ENCODE measurements at regions not wholly inside any gene's neighbourhood (a gene's known extent, or its start where the extent isn't known, plus 50 kb on each side); places are given as distances from the start of the nearest gene placed in this dataset.

- H3K9me3 ChIP-seq (ENCODE audit: control extremely low read depth in 1 of 3, control insufficient read depth in 2 of 3, insufficient read depth in 1 of 3, low read length in 2 of 3), result peaks cover 0 to 5% (median 0%) of the 10 kb centered on the region in 3 donors
- CTCF ChIA-PET, result no interaction called here
- ATAC-seq (ENCODE audit: low read depth) (no peak), DNase-seq (no peak)
- H3K27me3 ChIP-seq (replicated peaks in 1 of 4; ENCODE audit: control extremely low read depth in 1 of 4, control insufficient read depth in 3 of 4, insufficient read depth in 4 of 4, low read length in 3 of 4), result no peaks in the 10 kb centered on the region
- H2AFZ ChIP-seq (ENCODE audit: insufficient read depth, low read depth, low read length, poor library complexity, severe bottlenecking), result no peak overlapping the region
- peaks cover 0 to 6% of the 10 kb centered on the region in 2 experiments for H3K36me3 ChIP-seq (replicated peaks in 1 of 2; ENCODE audit: control extremely low read depth in 1 of 2, control insufficient read depth in 1 of 2, extremely low read depth in 1 of 2, insufficient read depth in 2 of 2, low read length in 1 of 2)
- H3K9ac ChIP-seq (ENCODE audit: low read length), result no peak overlapping the region
- H4K20me1 ChIP-seq (ENCODE audit: control insufficient read depth, insufficient read depth, low read length, poor library complexity, severe bottlenecking), result no peaks in the 10 kb centered on the region
- WGBS (ENCODE audit: insufficient coverage), result no CpG with 5 or more reads among the region's 2 CpGs
- H3K27ac ChIP-seq (ENCODE audit: low read length in 2 of 2), result no peak overlapping the region
- H3K4me1 ChIP-seq (ENCODE audit: control insufficient read depth in 2 of 2, insufficient read depth in 2 of 2, low read length in 2 of 2), result no peaks in the 10 kb centered on the region
- no peak overlapping the region for H3K4me2 ChIP-seq (replicated peaks; ENCODE audit: low read depth, low read length, poor library complexity, severe bottlenecking)
- POLR2A ChIA-PET, result no interaction called here
- H3K4me3 ChIP-seq (ENCODE audit: control extremely low read depth in 1 of 5, extremely low read depth in 1 of 5, insufficient read depth in 1 of 5, low read depth in 2 of 5, low read length in 4 of 5), result no peak overlapping the region
- Mint-ChIP-seq H3K9me3 (ENCODE audit: insufficient read depth) (peaks cover 9% of the 10 kb centered on the region), H3K27ac (no peak overlapping the region), H3K27me3 (no peaks in the 10 kb centered on the region), H3K4me3 (no peak overlapping the region), H3K4me1 (no peaks in the 10 kb centered on the region)
- no peak for TF ChIP-seq EZH2 (IDR thresholded peaks at IDR 0.05; ENCODE audit: borderline replicate concordance, insufficient read depth, low read depth, low read length, poor library complexity, severe bottlenecking)
- TF ChIP-seq CTCF (IDR thresholded peaks at IDR 0.05), result no peak
- no peaks in the 10 kb centered on the region for H3K79me2 ChIP-seq (ENCODE audit: control insufficient read depth, insufficient read depth, low read length)
- intact Hi-C loops (cut with micrococcal nuclease), result no loop called here
These were observed 90.0 kb upstream of the POU5F2 start for GRCh38 chr5:93831449-93831848.

GRCh38 chr5:93830893-93831292 lies 89.5 kb upstream of the POU5F2 start:
- POLR2A ChIA-PET, result no interaction called here

More at GRCh38 chr5:93830893-93831292, 89.5 kb upstream of the POU5F2 start:
- Mint-ChIP-seq H3K27me3 (no peaks in the 10 kb centered on the region), H3K27ac (no peak overlapping the region), H3K4me3 (no peak overlapping the region), H3K9me3 (ENCODE audit: insufficient read depth) (peaks cover 11% of the 10 kb centered on the region), H3K4me1 (no peaks in the 10 kb centered on the region)
- intact Hi-C loops (cut with micrococcal nuclease), result no loop called here
- H3K27me3 ChIP-seq (replicated peaks in 1 of 4; ENCODE audit: control extremely low read depth in 1 of 4, control insufficient read depth in 3 of 4, insufficient read depth in 4 of 4, low read length in 3 of 4), result no peaks in the 10 kb centered on the region
- no peak overlapping the region for H3K9ac ChIP-seq (ENCODE audit: low read length)
- 97% methylated on average over 5 of the region's 5 CpGs for WGBS (ENCODE audit: insufficient coverage)
- H3K4me1 ChIP-seq (ENCODE audit: control insufficient read depth in 2 of 2, insufficient read depth in 2 of 2, low read length in 2 of 2), result no peaks in the 10 kb centered on the region
- H3K27ac ChIP-seq (ENCODE audit: low read length in 2 of 2), result no peak overlapping the region
- no peak overlapping the region for H3K4me2 ChIP-seq (replicated peaks; ENCODE audit: low read depth, low read length, poor library complexity, severe bottlenecking)
- no peak for ATAC-seq (ENCODE audit: low read depth)
- TF ChIP-seq CTCF (IDR thresholded peaks at IDR 0.05), result no peak
- TF ChIP-seq EZH2 (IDR thresholded peaks at IDR 0.05; ENCODE audit: borderline replicate concordance, insufficient read depth, low read depth, low read length, poor library complexity, severe bottlenecking), result no peak
- no peak overlapping the region for H2AFZ ChIP-seq (ENCODE audit: insufficient read depth, low read depth, low read length, poor library complexity, severe bottlenecking)
- H4K20me1 ChIP-seq (ENCODE audit: control insufficient read depth, insufficient read depth, low read length, poor library complexity, severe bottlenecking), result no peaks in the 10 kb centered on the region
- peaks cover 0 to 6% of the 10 kb centered on the region in 2 experiments for H3K36me3 ChIP-seq (replicated peaks in 1 of 2; ENCODE audit: control extremely low read depth in 1 of 2, control insufficient read depth in 1 of 2, extremely low read depth in 1 of 2, insufficient read depth in 2 of 2, low read length in 1 of 2)
- H3K79me2 ChIP-seq (ENCODE audit: control insufficient read depth, insufficient read depth, low read length), result no peaks in the 10 kb centered on the region
- peaks cover 0 to 5% (median 0%) of the 10 kb centered on the region in 3 donors for H3K9me3 ChIP-seq (ENCODE audit: control extremely low read depth in 1 of 3, control insufficient read depth in 2 of 3, insufficient read depth in 1 of 3, low read length in 2 of 3)
- CTCF ChIA-PET, result interaction anchor here (1.1 kb wide), 1 partner anchor 30 kb away, joined by 3 read pairs; no protein-coding TSS in a partner anchor
- H3K4me3 ChIP-seq (ENCODE audit: control extremely low read depth in 1 of 5, extremely low read depth in 1 of 5, insufficient read depth in 1 of 5, low read depth in 2 of 5, low read length in 4 of 5), result no peak overlapping the region
- no peak for DNase-seq

All from B cell (primary cell).